ENCODE measurements at regions not wholly inside any gene's neighbourhood (a gene's known extent, or its start where the extent isn't known, plus 50 kb on each side); places are given as distances from the start of the nearest gene placed in this dataset.
"Not testable (repeated sequence)": the region's sequence is repeated elsewhere in the genome, so short reads cannot be mapped to it uniquely, and the experiment has no call there.

- no peak overlapping the region for H3K27ac ChIP-seq
These were observed 326.4 kb downstream of the DCHS2 start for GRCh38 chr4:154164931-154165839.

GRCh38 chr4:154160519-154161301 is 330.9 kb downstream of the DCHS2 start:
- Histone ChIP-seq H3K36me3 (no peaks in the 10 kb centered on the region), H3K9me3 (no peaks in the 10 kb centered on the region), H3K4me3 (ENCODE audit: low read depth in 1 of 2, low read length in 1 of 2) (no peak overlapping the region), H3K27ac (no peak overlapping the region), H3K27me3 (no peaks in the 10 kb centered on the region), H3K4me1 (ENCODE audit: control insufficient read depth in 1 of 2, insufficient read depth in 1 of 2, low read depth in 1 of 2, low read length in 1 of 2) (no peaks in the 10 kb centered on the region)
- TF ChIP-seq CTCF (IDR thresholded peaks at IDR 0.05) = no peak

More at GRCh38 chr4:154164931-154165839, 326.4 kb downstream of the DCHS2 start:
- no peaks in the 10 kb centered on the region for H3K4me1 ChIP-seq (ENCODE audit: control insufficient read depth in 1 of 2, insufficient read depth in 1 of 2, low read depth in 1 of 2, low read length in 1 of 2)
- H3K9me3 ChIP-seq = no peaks in the 10 kb centered on the region
- no peak for TF ChIP-seq CTCF (IDR thresholded peaks at IDR 0.05)
- no peak overlapping the region for H3K4me3 ChIP-seq (ENCODE audit: low read depth in 1 of 2, low read length in 1 of 2)
- no peaks in the 10 kb centered on the region for H3K36me3 ChIP-seq
- H3K27me3 ChIP-seq = no peaks in the 10 kb centered on the region

GRCh38 chr4:154158361-154159155 is 333.0 kb downstream of the DCHS2 start:
- no peaks in the 10 kb centered on the region for H3K36me3 ChIP-seq
- no peak for TF ChIP-seq CTCF (IDR thresholded peaks at IDR 0.05)
- no peaks in the 10 kb centered on the region for H3K4me1 ChIP-seq (ENCODE audit: control insufficient read depth in 1 of 2, insufficient read depth in 1 of 2, low read depth in 1 of 2, low read length in 1 of 2)
- no peaks in the 10 kb centered on the region for H3K9me3 ChIP-seq
- no peaks in the 10 kb centered on the region for H3K27me3 ChIP-seq
- H3K4me3 ChIP-seq (ENCODE audit: low read depth in 1 of 2, low read length in 1 of 2) = no peak overlapping the region
- H3K27ac ChIP-seq = no peak overlapping the region

GRCh38 chr4:154152546-154152945 is 339.1 kb downstream of the DCHS2 start:
- Histone ChIP-seq H3K27ac (no peak overlapping the region), H3K4me3 (ENCODE audit: low read depth in 1 of 2, low read length in 1 of 2) (no peak overlapping the region), H3K9me3 (no peaks in the 10 kb centered on the region), H3K27me3 (no peaks in the 10 kb centered on the region), H3K4me1 (ENCODE audit: control insufficient read depth in 1 of 2, insufficient read depth in 1 of 2, low read depth in 1 of 2, low read length in 1 of 2) (no peaks in the 10 kb centered on the region), H3K36me3 (no peaks in the 10 kb centered on the region)
- no peak for TF ChIP-seq CTCF (IDR thresholded peaks at IDR 0.05)

GRCh38 chr4:154149236-154149635 is 342.4 kb downstream of the DCHS2 start:
- H3K36me3 ChIP-seq; H3K27me3 ChIP-seq; H3K4me3 ChIP-seq (ENCODE audit: low read depth in 1 of 2, low read length in 1 of 2); H3K27ac ChIP-seq; H3K4me1 ChIP-seq (ENCODE audit: control insufficient read depth in 1 of 2, insufficient read depth in 1 of 2, low read depth in 1 of 2, low read length in 1 of 2); H3K9me3 ChIP-seq: not testable (repeated sequence)

Measured in neutrophil (primary cell).